Stimulated activated CD4-positive, alpha-beta T cell treated with anti-CD3 and anti-CD28 coated beads, TNF-alpha, amount 100 ng/mL, for 24 hours (primary cell): ENCODE measurements at regions not wholly inside any gene's neighbourhood (a gene's known extent, or its start where the extent isn't known, plus 50 kb on each side); places are given as distances from the start of the nearest gene placed in this dataset.

Experiments
- DNase-seq, 3 experiments: peaks; one replicate each; pipeline ENCODE4 v3.0.0-alpha.2; 2020; ENCODE audit warnings: low read depth in 3 of 3

- no peak for DNase-seq
Measured at GRCh38 chr21:18951271-18952038, 547.9 kb upstream of the TMPRSS15 start.

- no peak for DNase-seq
Measured at GRCh38 chr21:18954441-18954844, 550.9 kb upstream of the TMPRSS15 start.

- DNase-seq = no peak
Measured at GRCh38 chr21:18959817-18960216, 556.2 kb upstream of the TMPRSS15 start.

- no peak for DNase-seq
Measured at GRCh38 chr21:18960306-18960705, 556.7 kb upstream of the TMPRSS15 start.

GRCh38 chr21:18970416-18970815 lies 566.8 kb upstream of the TMPRSS15 start:
- DNase-seq = no peak

- DNase-seq = no peak
Measured at GRCh38 chr21:18970941-18971340, 567.4 kb upstream of the TMPRSS15 start.

GRCh38 chr21:18985584-18985983 lies 582.0 kb upstream of the TMPRSS15 start:
- DNase-seq = no peak

GRCh38 chr21:18986197-18986596 lies 582.6 kb upstream of the TMPRSS15 start:
- DNase-seq = no peak

GRCh38 chr21:18987520-18988026 lies 584.0 kb upstream of the TMPRSS15 start:
- no peak for DNase-seq

- no peak for DNase-seq
Measured at GRCh38 chr21:18989953-18990495, 586.4 kb upstream of the TMPRSS15 start.

- no peak for DNase-seq
Measured at GRCh38 chr21:18991846-18992245, 588.3 kb upstream of the TMPRSS15 start.

GRCh38 chr21:19010251-19010650 lies 606.7 kb upstream of the TMPRSS15 start:
- no peak for DNase-seq

- DNase-seq = no peak
Measured at GRCh38 chr21:19010996-19011395, 607.4 kb upstream of the TMPRSS15 start.

GRCh38 chr21:19011451-19011850 lies 607.9 kb upstream of the TMPRSS15 start:
- no peak for DNase-seq

- no peak for DNase-seq
Measured at GRCh38 chr21:19013916-19014315, 610.3 kb upstream of the TMPRSS15 start.

GRCh38 chr21:19018529-19018928 lies 614.9 kb upstream of the TMPRSS15 start:
- no peak for DNase-seq

GRCh38 chr21:19022978-19023377 lies 619.4 kb upstream of the TMPRSS15 start:
- no peak for DNase-seq

- no peak for DNase-seq
Measured at GRCh38 chr21:19026911-19027310, 623.3 kb upstream of the TMPRSS15 start.

GRCh38 chr21:19029816-19030215 lies 626.2 kb upstream of the TMPRSS15 start:
- DNase-seq = no peak

GRCh38 chr21:19031953-19032352 lies 628.4 kb upstream of the TMPRSS15 start:
- no peak for DNase-seq

GRCh38 chr21:19034041-19034440 lies 630.5 kb upstream of the TMPRSS15 start:
- no peak for DNase-seq

GRCh38 chr21:19034560-19034959 lies 631.0 kb upstream of the TMPRSS15 start:
- DNase-seq = no peak

- DNase-seq = no peak
Measured at GRCh38 chr21:19045876-19046275, 642.3 kb upstream of the TMPRSS15 start.
